GM23338 (cell line): ENCODE measurements at regions not wholly inside any gene's neighbourhood (a gene's known extent, or its start where the extent isn't known, plus 50 kb on each side); places are given as distances from the start of the nearest gene placed in this dataset.

Experiments
- ATAC-seq: fragments of 200-7000 bp; cut with Tn5 transposase; 3 replicates; pipeline ENCODE4 v1.9.1; 2020
- DNase-seq: peaks from one replicate; pipeline ENCODE4 v3.0.0-alpha.2; 2015; ENCODE audit warnings: low spot score
- H2AFZ ChIP-seq: fragments of 200-600 bp; sonication (generic); 2 replicates; pipeline ENCODE4 v1.8.0; 2016; ENCODE audit warnings: antibody characterized with exemption, mild to moderate bottlenecking, moderate library complexity
- H3F3A ChIP-seq: fragments of 200-600 bp; sonication (generic); replicated peaks from 2 replicates; pipeline ENCODE4 v1.8.0; 2017; ENCODE audit warnings: antibody characterized with exemption, mixed run types, low read depth
- H3K27ac ChIP-seq: fragments of 200-600 bp; sonication (generic); 2 replicates; pipeline ENCODE4 v1.6.1; 2016; ENCODE audit warnings: low read depth
- H3K27me3 ChIP-seq: fragments of 200-600 bp; sonication (generic); 2 replicates; pipeline ENCODE4 v1.8.0; 2016; ENCODE audit warnings: mild to moderate bottlenecking, mixed run types, moderate library complexity; ENCODE audit not compliant: insufficient read depth
- H3K36me3 ChIP-seq: fragments of 200-600 bp; sonication (generic); 2 replicates; pipeline ENCODE4 v1.8.0; 2016; ENCODE audit warnings: mild to moderate bottlenecking; ENCODE audit not compliant: insufficient read depth
- H3K4me1 ChIP-seq: fragments of 200-600 bp; sonication (generic); 2 replicates; pipeline ENCODE4 v1.8.0; 2016; ENCODE audit warnings: mild to moderate bottlenecking, moderate library complexity; ENCODE audit not compliant: insufficient read depth
- H3K4me2 ChIP-seq: fragments of 200-600 bp; sonication (generic); 2 replicates; pipeline ENCODE4 v1.7.1; 2017; ENCODE audit warnings: mixed run types
- H3K4me3 ChIP-seq: fragments of 200-600 bp; sonication (generic); 2 replicates; pipeline ENCODE4 v1.6.1; 2016; ENCODE audit warnings: mixed run types
- H3K79me2 ChIP-seq: fragments of 200-600 bp; sonication (generic); replicated peaks from 2 replicates; pipeline ENCODE4 v1.8.0; 2017; ENCODE audit warnings: mild to moderate bottlenecking; ENCODE audit not compliant: insufficient read depth
- H3K9me2 ChIP-seq: fragments of 200-600 bp; sonication (generic); 2 replicates; pipeline ENCODE4 v1.8.0; 2017; ENCODE audit not compliant: insufficient read depth
- H4K20me1 ChIP-seq: fragments of 200-600 bp; sonication (generic); replicated peaks from 2 replicates; pipeline ENCODE4 v1.8.0; 2017; ENCODE audit warnings: mild to moderate bottlenecking; ENCODE audit not compliant: insufficient read depth
- H3K27ac Mint-ChIP-seq: 2 replicates; pipeline ENCODE4 v1.8.0; 2020; ENCODE audit warnings: inconsistent platforms, mild to moderate bottlenecking, moderate library complexity, mixed read lengths
- H3K27me3 Mint-ChIP-seq: 3 replicates; pipeline ENCODE4 v1.8.0; 2022; ENCODE audit warnings: low read depth, mild to moderate bottlenecking, moderate library complexity, mixed read lengths, inconsistent platforms; ENCODE audit not compliant: insufficient read depth, poor library complexity
- H3K36me3 Mint-ChIP-seq: 3 replicates; pipeline ENCODE4 v1.8.0; 2021; ENCODE audit warnings: low read depth, mild to moderate bottlenecking, inconsistent platforms, moderate library complexity, mixed read lengths
- H3K4me1 Mint-ChIP-seq: 3 replicates; pipeline ENCODE4 v1.8.0; 2020; ENCODE audit warnings: mild to moderate bottlenecking, inconsistent platforms, mixed read lengths
- H3K4me3 Mint-ChIP-seq: 3 replicates; pipeline ENCODE4 v1.8.0; 2021; ENCODE audit warnings: moderate library complexity, mild to moderate bottlenecking, inconsistent platforms, mixed read lengths
- H3K9me3 Mint-ChIP-seq: 3 replicates; pipeline ENCODE4 v1.8.0; 2020; ENCODE audit warnings: moderate library complexity, mild to moderate bottlenecking, inconsistent platforms, mixed read lengths
- CREB1 ChIP-seq: fragments of 250-450 bp; sonication (Bioruptor Pico); IDR thresholded peaks from 2 replicates; pipeline ENCODE4 v1.5.0; 2020; ENCODE audit warnings: low read depth, mild to moderate bottlenecking, moderate library complexity
- EZH2 ChIP-seq: fragments of 200-600 bp; sonication (generic); IDR thresholded peaks from one replicate; pipeline ENCODE4 v1.8.0; 2017; ENCODE audit warnings: antibody characterized with exemption, mild to moderate bottlenecking, low read depth; ENCODE audit not compliant: unreplicated experiment
- EZH2phosphoT487 ChIP-seq: fragments of 200-600 bp; sonication (generic); IDR thresholded peaks from one replicate; pipeline ENCODE4 v1.8.1; 2018; ENCODE audit warnings: antibody characterized with exemption; ENCODE audit not compliant: unreplicated experiment
- JUNB ChIP-seq: IDR thresholded peaks from one replicate; pipeline ENCODE4 v1.6.1; 2016; ENCODE audit warnings: antibody characterized with exemption; ENCODE audit not compliant: unreplicated experiment
- NANOG ChIP-seq: IDR thresholded peaks from 2 replicates; pipeline ENCODE4 v1.6.1; 2016; ENCODE audit warnings: antibody characterized with exemption, borderline replicate concordance
- POLR2AphosphoS5 ChIP-seq: IDR thresholded peaks from 2 replicates; pipeline ENCODE4 v1.6.1; 2016; ENCODE audit warnings: antibody characterized with exemption, low read depth
- STAT1 ChIP-seq: IDR thresholded peaks from one replicate; pipeline ENCODE4 v1.6.1; 2016; ENCODE audit warnings: antibody characterized with exemption; ENCODE audit not compliant: unreplicated experiment
- ZNF114 ChIP-seq: fragments of 250-450 bp; sonication (Bioruptor Pico); IDR thresholded peaks from 2 replicates; pipeline ENCODE4 v1.5.0; 2020; ENCODE audit warnings: mild to moderate bottlenecking, moderate library complexity
- ZNF331 ChIP-seq: fragments of 250-450 bp; sonication (Bioruptor Pico); IDR thresholded peaks from 2 replicates; pipeline ENCODE4 v1.5.0; 2020; ENCODE audit warnings: low read depth, mild to moderate bottlenecking, moderate library complexity
- TF ChIP-seq, protein P1 (sequence below): fragments of 250-450 bp; sonication (Bioruptor Pico); IDR thresholded peaks from 2 replicates; pipeline ENCODE4 v1.5.0; 2020; ENCODE audit warnings: mild to moderate bottlenecking, moderate library complexity
- TF ChIP-seq, protein P2 (sequence below): IDR thresholded peaks from 2 replicates; pipeline ENCODE4 v1.6.1; 2016; ENCODE audit warnings: antibody characterized with exemption
- TF ChIP-seq, protein P3 (sequence below), 2 experiments: fragments of 200-600 bp in 1 of 2; sonication (generic) in 1 of 2; conservative IDR thresholded peaks; 2 replicates each; pipeline versions ENCODE4 v1.5.1 to v1.6.1; 2016 to 2017; ENCODE audit warnings: antibody characterized with exemption in 2 of 2, low read depth in 2 of 2, mild to moderate bottlenecking in 2 of 2, moderate library complexity in 1 of 2
- TF ChIP-seq, protein P4 (sequence below): IDR thresholded peaks from one replicate; pipeline ENCODE4 v1.6.1; 2018; ENCODE audit warnings: antibody characterized with exemption; ENCODE audit not compliant: unreplicated experiment

DNA sequence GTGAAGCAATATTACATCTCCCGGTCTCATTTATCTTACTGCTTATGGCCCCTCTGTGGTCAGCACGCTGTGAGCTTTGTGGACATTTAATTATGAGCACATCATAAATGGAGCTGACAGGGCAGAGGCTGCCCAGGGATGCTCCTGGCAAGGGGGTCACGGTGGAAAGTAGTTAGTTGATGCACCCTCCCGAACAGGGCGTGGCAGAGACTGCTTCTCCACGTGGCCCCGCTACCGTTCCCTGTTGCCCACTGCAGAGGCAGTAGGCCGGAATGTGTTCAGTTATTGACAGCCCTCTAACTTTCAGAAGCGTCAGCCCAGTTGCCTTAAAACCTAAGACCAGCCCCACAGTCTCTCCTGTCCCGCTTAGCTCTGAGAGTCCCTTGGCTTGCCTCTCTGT is 180.3 kb upstream of the ZNF507 start:
- no peaks in the 10 kb centered on the region for H3F3A ChIP-seq
- H3K4me2 ChIP-seq = no peak overlapping the region
- H3K27ac ChIP-seq = no peak overlapping the region
- no peaks in the 10 kb centered on the region for H4K20me1 ChIP-seq
- Mint-ChIP-seq H3K27me3 (no peaks in the 10 kb centered on the region), H3K4me1 (no peaks in the 10 kb centered on the region), H3K9me3 (no peaks in the 10 kb centered on the region; the same call in 2 of the 3 replicates), H3K36me3 (no peaks in the 10 kb centered on the region), H3K4me3 (no peak overlapping the region), H3K27ac (no peak overlapping the region)
- no peak overlapping the region for H3K4me3 ChIP-seq
- TF ChIP-seq, protein P1, sequence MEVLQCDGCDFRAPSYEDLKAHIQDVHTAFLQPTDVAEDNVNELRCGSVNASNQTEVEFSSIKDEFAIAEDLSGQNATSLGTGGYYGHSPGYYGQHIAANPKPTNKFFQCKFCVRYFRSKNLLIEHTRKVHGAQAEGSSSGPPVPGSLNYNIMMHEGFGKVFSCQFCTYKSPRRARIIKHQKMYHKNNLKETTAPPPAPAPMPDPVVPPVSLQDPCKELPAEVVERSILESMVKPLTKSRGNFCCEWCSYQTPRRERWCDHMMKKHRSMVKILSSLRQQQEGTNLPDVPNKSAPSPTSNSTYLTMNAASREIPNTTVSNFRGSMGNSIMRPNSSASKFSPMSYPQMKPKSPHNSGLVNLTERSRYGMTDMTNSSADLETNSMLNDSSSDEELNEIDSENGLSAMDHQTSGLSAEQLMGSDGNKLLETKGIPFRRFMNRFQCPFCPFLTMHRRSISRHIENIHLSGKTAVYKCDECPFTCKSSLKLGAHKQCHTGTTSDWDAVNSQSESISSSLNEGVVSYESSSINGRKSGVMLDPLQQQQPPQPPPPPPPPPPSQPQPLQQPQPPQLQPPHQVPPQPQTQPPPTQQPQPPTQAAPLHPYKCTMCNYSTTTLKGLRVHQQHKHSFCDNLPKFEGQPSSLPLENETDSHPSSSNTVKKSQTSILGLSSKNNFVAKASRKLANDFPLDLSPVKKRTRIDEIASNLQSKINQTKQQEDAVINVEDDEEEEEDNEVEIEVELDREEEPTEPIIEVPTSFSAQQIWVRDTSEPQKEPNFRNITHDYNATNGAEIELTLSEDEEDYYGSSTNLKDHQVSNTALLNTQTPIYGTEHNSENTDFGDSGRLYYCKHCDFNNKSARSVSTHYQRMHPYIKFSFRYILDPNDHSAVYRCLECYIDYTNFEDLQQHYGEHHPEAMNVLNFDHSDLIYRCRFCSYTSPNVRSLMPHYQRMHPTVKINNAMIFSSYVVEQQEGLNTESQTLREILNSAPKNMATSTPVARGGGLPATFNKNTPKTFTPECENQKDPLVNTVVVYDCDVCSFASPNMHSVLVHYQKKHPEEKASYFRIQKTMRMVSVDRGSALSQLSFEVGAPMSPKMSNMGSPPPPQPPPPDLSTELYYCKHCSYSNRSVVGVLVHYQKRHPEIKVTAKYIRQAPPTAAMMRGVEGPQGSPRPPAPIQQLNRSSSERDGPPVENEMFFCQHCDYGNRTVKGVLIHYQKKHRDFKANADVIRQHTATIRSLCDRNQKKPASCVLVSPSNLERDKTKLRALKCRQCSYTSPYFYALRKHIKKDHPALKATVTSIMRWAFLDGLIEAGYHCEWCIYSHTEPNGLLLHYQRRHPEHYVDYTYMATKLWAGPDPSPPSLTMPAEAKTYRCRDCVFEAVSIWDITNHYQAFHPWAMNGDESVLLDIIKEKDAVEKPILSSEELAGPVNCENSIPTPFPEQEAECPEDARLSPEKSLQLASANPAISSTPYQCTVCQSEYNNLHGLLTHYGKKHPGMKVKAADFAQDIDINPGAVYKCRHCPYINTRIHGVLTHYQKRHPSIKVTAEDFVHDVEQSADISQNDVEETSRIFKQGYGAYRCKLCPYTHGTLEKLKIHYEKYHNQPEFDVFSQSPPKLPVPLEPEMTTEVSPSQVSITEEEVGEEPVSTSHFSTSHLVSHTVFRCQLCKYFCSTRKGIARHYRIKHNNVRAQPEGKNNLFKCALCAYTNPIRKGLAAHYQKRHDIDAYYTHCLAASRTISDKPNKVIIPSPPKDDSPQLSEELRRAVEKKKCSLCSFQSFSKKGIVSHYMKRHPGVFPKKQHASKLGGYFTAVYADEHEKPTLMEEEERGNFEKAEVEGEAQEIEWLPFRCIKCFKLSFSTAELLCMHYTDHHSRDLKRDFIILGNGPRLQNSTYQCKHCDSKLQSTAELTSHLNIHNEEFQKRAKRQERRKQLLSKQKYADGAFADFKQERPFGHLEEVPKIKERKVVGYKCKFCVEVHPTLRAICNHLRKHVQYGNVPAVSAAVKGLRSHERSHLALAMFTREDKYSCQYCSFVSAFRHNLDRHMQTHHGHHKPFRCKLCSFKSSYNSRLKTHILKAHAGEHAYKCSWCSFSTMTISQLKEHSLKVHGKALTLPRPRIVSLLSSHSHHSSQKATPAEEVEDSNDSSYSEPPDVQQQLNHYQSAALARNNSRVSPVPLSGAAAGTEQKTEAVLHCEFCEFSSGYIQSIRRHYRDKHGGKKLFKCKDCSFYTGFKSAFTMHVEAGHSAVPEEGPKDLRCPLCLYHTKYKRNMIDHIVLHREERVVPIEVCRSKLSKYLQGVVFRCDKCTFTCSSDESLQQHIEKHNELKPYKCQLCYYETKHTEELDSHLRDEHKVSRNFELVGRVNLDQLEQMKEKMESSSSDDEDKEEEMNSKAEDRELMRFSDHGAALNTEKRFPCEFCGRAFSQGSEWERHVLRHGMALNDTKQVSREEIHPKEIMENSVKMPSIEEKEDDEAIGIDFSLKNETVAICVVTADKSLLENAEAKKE (CRISPR knock-in tag) = no peak
- TF ChIP-seq NANOG (no peak), ZNF114 (CRISPR knock-in tag) (no peak), STAT1 (no peak), EZH2phosphoT487 (no peak), EZH2 (no peak), CREB1 (CRISPR knock-in tag) (no peak), POLR2AphosphoS5 (no peak), JUNB (no peak), ZNF331 (CRISPR knock-in tag) (no peak)
- TF ChIP-seq, protein P2, sequence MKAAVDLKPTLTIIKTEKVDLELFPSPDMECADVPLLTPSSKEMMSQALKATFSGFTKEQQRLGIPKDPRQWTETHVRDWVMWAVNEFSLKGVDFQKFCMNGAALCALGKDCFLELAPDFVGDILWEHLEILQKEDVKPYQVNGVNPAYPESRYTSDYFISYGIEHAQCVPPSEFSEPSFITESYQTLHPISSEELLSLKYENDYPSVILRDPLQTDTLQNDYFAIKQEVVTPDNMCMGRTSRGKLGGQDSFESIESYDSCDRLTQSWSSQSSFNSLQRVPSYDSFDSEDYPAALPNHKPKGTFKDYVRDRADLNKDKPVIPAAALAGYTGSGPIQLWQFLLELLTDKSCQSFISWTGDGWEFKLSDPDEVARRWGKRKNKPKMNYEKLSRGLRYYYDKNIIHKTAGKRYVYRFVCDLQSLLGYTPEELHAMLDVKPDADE = no peak
- TF ChIP-seq, protein P3, sequence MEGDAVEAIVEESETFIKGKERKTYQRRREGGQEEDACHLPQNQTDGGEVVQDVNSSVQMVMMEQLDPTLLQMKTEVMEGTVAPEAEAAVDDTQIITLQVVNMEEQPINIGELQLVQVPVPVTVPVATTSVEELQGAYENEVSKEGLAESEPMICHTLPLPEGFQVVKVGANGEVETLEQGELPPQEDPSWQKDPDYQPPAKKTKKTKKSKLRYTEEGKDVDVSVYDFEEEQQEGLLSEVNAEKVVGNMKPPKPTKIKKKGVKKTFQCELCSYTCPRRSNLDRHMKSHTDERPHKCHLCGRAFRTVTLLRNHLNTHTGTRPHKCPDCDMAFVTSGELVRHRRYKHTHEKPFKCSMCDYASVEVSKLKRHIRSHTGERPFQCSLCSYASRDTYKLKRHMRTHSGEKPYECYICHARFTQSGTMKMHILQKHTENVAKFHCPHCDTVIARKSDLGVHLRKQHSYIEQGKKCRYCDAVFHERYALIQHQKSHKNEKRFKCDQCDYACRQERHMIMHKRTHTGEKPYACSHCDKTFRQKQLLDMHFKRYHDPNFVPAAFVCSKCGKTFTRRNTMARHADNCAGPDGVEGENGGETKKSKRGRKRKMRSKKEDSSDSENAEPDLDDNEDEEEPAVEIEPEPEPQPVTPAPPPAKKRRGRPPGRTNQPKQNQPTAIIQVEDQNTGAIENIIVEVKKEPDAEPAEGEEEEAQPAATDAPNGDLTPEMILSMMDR (conservative IDR thresholded peaks at IDR 0.05; ENCODE audit: low read depth in 2 of 2) = no peak
- TF ChIP-seq, protein P4, sequence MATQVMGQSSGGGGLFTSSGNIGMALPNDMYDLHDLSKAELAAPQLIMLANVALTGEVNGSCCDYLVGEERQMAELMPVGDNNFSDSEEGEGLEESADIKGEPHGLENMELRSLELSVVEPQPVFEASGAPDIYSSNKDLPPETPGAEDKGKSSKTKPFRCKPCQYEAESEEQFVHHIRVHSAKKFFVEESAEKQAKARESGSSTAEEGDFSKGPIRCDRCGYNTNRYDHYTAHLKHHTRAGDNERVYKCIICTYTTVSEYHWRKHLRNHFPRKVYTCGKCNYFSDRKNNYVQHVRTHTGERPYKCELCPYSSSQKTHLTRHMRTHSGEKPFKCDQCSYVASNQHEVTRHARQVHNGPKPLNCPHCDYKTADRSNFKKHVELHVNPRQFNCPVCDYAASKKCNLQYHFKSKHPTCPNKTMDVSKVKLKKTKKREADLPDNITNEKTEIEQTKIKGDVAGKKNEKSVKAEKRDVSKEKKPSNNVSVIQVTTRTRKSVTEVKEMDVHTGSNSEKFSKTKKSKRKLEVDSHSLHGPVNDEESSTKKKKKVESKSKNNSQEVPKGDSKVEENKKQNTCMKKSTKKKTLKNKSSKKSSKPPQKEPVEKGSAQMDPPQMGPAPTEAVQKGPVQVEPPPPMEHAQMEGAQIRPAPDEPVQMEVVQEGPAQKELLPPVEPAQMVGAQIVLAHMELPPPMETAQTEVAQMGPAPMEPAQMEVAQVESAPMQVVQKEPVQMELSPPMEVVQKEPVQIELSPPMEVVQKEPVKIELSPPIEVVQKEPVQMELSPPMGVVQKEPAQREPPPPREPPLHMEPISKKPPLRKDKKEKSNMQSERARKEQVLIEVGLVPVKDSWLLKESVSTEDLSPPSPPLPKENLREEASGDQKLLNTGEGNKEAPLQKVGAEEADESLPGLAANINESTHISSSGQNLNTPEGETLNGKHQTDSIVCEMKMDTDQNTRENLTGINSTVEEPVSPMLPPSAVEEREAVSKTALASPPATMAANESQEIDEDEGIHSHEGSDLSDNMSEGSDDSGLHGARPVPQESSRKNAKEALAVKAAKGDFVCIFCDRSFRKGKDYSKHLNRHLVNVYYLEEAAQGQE = no peak
- H2AFZ ChIP-seq = no peak overlapping the region
- H3K79me2 ChIP-seq = no peaks in the 10 kb centered on the region
- H3K36me3 ChIP-seq = no peaks in the 10 kb centered on the region
- H3K27me3 ChIP-seq = no peaks in the 10 kb centered on the region
- 0 out of 2 replicates have a peak, but pooled peaks cover 4% of the 10 kb centered on the region for H3K9me2 ChIP-seq
- no peak for DNase-seq
- H3K4me1 ChIP-seq = no peaks in the 10 kb centered on the region
- ATAC-seq = no peak
